ENCODE measurements at regions not wholly inside any gene's neighbourhood (a gene's known extent, or its start where the extent isn't known, plus 50 kb on each side); places are given as distances from the start of the nearest gene placed in this dataset.

DNA sequence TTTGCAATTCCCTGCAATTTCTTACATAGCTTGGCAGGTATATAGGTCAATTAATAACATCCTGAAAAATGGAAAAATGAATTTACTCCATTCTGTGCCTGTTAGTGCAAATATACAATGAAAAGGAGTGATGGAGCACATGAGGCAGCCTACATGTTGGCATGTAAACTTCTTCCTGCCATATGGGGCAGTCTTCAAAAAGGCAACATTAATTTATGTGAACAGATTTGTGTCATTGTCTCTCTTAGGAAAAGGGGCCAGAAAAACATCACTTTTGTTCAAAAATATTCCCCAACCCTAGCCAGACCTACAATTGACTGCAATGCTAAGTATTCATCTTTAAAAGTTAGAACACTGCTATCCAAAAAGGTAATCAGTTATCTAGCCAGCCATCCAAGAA lies 332.2 kb downstream of the TBC1D4 start:
- TF ChIP-seq, protein P1, sequence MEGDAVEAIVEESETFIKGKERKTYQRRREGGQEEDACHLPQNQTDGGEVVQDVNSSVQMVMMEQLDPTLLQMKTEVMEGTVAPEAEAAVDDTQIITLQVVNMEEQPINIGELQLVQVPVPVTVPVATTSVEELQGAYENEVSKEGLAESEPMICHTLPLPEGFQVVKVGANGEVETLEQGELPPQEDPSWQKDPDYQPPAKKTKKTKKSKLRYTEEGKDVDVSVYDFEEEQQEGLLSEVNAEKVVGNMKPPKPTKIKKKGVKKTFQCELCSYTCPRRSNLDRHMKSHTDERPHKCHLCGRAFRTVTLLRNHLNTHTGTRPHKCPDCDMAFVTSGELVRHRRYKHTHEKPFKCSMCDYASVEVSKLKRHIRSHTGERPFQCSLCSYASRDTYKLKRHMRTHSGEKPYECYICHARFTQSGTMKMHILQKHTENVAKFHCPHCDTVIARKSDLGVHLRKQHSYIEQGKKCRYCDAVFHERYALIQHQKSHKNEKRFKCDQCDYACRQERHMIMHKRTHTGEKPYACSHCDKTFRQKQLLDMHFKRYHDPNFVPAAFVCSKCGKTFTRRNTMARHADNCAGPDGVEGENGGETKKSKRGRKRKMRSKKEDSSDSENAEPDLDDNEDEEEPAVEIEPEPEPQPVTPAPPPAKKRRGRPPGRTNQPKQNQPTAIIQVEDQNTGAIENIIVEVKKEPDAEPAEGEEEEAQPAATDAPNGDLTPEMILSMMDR (conservative IDR thresholded peaks at IDR 0.05; ENCODE audit: low read depth, low read length) = no peak
- Histone ChIP-seq H3K9ac (no peak overlapping the region), H2AFZ (ENCODE audit: low read depth) (no peak overlapping the region), H3K4me2 (no peak overlapping the region), H4K20me1 (ENCODE audit: insufficient read depth) (no peaks in the 10 kb centered on the region), H3K36me3 (ENCODE audit: insufficient read depth) (no peaks in the 10 kb centered on the region), H3K27ac (no peak overlapping the region), H3K79me2 (ENCODE audit: insufficient read depth, low read depth) (no peaks in the 10 kb centered on the region), H3K4me3 (IDR thresholded peaks at IDR 0.05; ENCODE audit: insufficient read depth, low read depth, low read length) (no peak overlapping the region), H3K27me3 (ENCODE audit: insufficient read depth, low read depth) (no peaks in the 10 kb centered on the region), H3K4me1 (ENCODE audit: low read depth, poor library complexity, severe bottlenecking) (no peaks in the 10 kb centered on the region)

DNA sequence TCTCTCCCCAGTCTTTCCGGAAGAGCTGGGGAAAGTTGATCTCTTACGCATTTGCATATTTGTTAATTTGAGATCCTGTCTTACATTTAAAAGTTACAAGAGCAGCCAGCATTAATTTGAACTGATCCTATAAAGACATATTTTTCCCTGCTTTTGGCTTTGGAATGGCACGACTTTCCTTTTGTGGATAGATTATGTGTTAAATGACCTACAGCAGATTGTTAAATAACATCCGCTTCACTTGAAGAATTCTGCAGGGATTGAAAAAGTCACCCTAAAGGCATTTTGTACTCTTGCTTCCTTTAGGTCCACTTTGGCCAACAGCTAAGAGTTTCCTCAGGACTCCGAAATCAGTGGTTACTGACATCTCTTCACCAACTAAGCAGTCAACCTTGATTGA lies 334.0 kb downstream of the TBC1D4 start:
- no peaks in the 10 kb centered on the region for H3K36me3 ChIP-seq (ENCODE audit: insufficient read depth)
- H3K79me2 ChIP-seq (ENCODE audit: insufficient read depth, low read depth) = no peaks in the 10 kb centered on the region
- H3K4me2 ChIP-seq = no peak overlapping the region
- no peak overlapping the region for H3K4me3 ChIP-seq (IDR thresholded peaks at IDR 0.05; ENCODE audit: insufficient read depth, low read depth, low read length)
- H3K9ac ChIP-seq = no peak overlapping the region
- TF ChIP-seq, protein P1 (conservative IDR thresholded peaks at IDR 0.05; ENCODE audit: low read depth, low read length) = no peak
- no peak overlapping the region for H2AFZ ChIP-seq (ENCODE audit: low read depth)
- H3K27ac ChIP-seq = no peak overlapping the region
- no peaks in the 10 kb centered on the region for H3K27me3 ChIP-seq (ENCODE audit: insufficient read depth, low read depth)
- no peaks in the 10 kb centered on the region for H4K20me1 ChIP-seq (ENCODE audit: insufficient read depth)
- no peaks in the 10 kb centered on the region for H3K4me1 ChIP-seq (ENCODE audit: low read depth, poor library complexity, severe bottlenecking)

DNA sequence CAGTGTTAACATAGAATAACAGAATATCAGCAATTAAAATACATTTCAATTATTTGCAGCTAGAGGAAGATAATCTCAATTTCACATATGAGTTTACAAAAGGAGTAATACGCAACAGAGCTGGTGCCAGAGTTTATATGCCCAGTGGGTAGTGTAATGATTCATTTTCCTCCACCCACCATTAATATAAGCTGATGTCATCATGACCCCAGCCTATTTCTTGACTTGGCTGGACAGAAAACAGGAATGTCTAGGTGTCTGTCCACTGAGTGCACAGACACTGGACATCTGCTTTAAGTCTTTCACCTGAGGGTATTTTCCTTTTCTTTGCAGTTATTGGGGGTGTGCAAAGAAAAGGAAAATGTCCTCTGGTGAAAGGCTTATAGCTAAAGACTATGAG lies 335.5 kb downstream of the TBC1D4 start:
- Histone ChIP-seq H4K20me1 (ENCODE audit: insufficient read depth) (no peaks in the 10 kb centered on the region), H3K4me1 (ENCODE audit: low read depth, poor library complexity, severe bottlenecking) (no peaks in the 10 kb centered on the region), H3K79me2 (ENCODE audit: insufficient read depth, low read depth) (no peaks in the 10 kb centered on the region), H3K27me3 (ENCODE audit: insufficient read depth, low read depth) (no peaks in the 10 kb centered on the region), H2AFZ (ENCODE audit: low read depth) (no peak overlapping the region), H3K4me3 (IDR thresholded peaks at IDR 0.05; ENCODE audit: insufficient read depth, low read depth, low read length) (no peak overlapping the region), H3K27ac (no peak overlapping the region), H3K36me3 (ENCODE audit: insufficient read depth) (no peaks in the 10 kb centered on the region), H3K4me2 (no peak overlapping the region), H3K9ac (no peak overlapping the region)
- TF ChIP-seq, protein P1 (conservative IDR thresholded peaks at IDR 0.05; ENCODE audit: low read depth, low read length) = no peak

DNA sequence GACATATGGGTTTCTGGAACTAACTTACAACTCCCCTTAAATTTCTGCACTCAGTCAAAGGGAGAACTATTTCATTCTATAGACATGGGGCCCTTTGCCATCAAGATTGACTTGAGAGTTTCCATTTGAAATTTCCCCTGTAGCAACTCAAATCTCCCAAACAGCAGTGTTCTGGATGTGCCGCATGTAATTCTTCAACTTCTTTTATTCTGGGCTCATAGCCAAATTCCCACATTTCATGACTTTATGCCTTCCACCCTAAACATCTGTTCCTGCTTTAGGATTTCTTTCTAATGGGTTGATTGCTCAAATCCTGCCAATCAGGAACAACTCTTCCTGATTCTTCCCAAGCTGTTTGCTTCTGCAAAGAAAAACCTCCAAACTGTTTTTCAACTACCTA lies 336.0 kb downstream of the TBC1D4 start:
- H3K9ac ChIP-seq = no peak overlapping the region
- no peak overlapping the region for H2AFZ ChIP-seq (ENCODE audit: low read depth)
- TF ChIP-seq, protein P1 (conservative IDR thresholded peaks at IDR 0.05; ENCODE audit: low read depth, low read length) = no peak
- H3K36me3 ChIP-seq (ENCODE audit: insufficient read depth) = no peaks in the 10 kb centered on the region
- H3K27me3 ChIP-seq (ENCODE audit: insufficient read depth, low read depth) = no peaks in the 10 kb centered on the region
- H3K27ac ChIP-seq = no peak overlapping the region
- no peak overlapping the region for H3K4me2 ChIP-seq
- no peak overlapping the region for H3K4me3 ChIP-seq (IDR thresholded peaks at IDR 0.05; ENCODE audit: insufficient read depth, low read depth, low read length)
- H4K20me1 ChIP-seq (ENCODE audit: insufficient read depth) = no peaks in the 10 kb centered on the region
- no peaks in the 10 kb centered on the region for H3K79me2 ChIP-seq (ENCODE audit: insufficient read depth, low read depth)
- H3K4me1 ChIP-seq (ENCODE audit: low read depth, poor library complexity, severe bottlenecking) = no peaks in the 10 kb centered on the region

DNA sequence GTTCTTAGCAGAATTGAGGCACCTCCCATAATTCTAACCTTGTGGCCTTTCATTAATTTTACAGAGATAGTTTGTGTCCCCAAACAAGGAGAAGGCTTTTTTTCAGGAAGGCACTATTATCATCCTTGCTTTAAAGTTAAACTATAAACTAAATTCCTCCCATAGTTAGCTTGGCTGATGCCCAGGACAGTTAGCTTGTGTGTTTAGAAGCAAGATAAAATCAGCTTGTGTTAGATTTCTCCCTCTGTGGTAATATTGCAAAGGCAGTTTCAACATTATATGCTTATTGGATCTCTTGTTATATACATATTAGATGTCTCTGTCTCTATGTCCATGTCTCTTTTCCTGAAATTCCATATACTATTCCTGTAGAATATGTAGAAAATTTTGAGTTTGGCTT lies 342.7 kb downstream of the TBC1D4 start:
- Histone ChIP-seq H3K27ac (no peak overlapping the region), H3K27me3 (ENCODE audit: insufficient read depth, low read depth) (no peaks in the 10 kb centered on the region), H3K9ac (no peak overlapping the region), H3K4me1 (ENCODE audit: low read depth, poor library complexity, severe bottlenecking) (no peaks in the 10 kb centered on the region), H3K79me2 (ENCODE audit: insufficient read depth, low read depth) (no peaks in the 10 kb centered on the region), H3K36me3 (ENCODE audit: insufficient read depth) (no peaks in the 10 kb centered on the region), H4K20me1 (ENCODE audit: insufficient read depth) (no peaks in the 10 kb centered on the region), H3K4me3 (IDR thresholded peaks at IDR 0.05; ENCODE audit: insufficient read depth, low read depth, low read length) (no peak overlapping the region), H2AFZ (ENCODE audit: low read depth) (no peak overlapping the region), H3K4me2 (no peak overlapping the region)
- TF ChIP-seq, protein P1 (conservative IDR thresholded peaks at IDR 0.05; ENCODE audit: low read depth, low read length) = no peak

Data from KMS-11 (cell line).